GM19463 (cell line): ENCODE measurements at regions not wholly inside any gene's neighbourhood (a gene's known extent, or its start where the extent isn't known, plus 50 kb on each side); places are given as distances from the start of the nearest gene placed in this dataset.
"Not testable (repeated sequence)": the region's sequence is repeated elsewhere in the genome, so short reads cannot be mapped to it uniquely, and the experiment has no call there.

Experiments used
- ATAC-seq: cut with Tn5 transposase; IDR thresholded peaks from one replicate; pipeline ENCODE4 v1.9.1; 2021; ENCODE audit warnings: mild to moderate bottlenecking, moderate library complexity; ENCODE audit not compliant: unreplicated experiment

DNA sequence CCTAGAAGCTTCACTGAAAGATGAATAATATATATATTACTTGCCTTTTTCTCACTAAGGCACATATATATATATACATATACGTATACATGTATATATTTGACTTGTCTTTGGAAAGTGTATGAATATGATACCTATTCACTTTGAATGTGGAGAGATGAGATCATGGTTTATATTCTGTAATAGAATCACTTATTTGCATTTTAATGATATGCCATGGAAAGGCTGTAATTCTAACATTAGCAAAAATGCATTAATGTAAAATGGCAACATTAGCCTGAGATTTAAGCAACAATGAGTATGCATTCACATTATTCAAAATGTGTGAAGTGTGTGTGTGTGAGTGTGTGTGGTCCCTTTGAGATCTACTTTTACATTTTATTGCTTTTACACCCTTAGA lies 54.5 kb upstream of the PRKD1 start:
- no peak for ATAC-seq

DNA sequence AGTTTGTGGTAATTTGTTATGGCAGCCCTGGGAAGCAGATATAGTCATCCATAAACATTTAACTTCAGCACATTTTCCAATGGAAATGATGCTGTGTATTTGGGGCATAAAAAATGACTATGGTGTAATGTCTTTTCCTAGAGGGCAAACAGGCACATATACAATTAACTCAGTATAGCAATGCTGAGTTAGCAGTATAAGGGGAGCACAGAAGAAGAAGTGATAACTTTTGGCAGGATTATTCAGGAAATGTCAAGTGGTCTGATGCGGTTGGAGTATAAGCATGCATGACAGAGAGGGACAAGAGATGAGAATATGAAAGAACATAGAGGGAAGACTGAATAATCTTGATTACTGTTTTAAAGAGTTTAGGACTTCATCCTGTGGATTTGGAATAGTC lies 55.3 kb upstream of the PRKD1 start:
- ATAC-seq, result no peak

- ATAC-seq, result not testable (repeated sequence)
Measured at GRCh38 chr14:29990344-29990857, 62.8 kb upstream of the PRKD1 start.

DNA sequence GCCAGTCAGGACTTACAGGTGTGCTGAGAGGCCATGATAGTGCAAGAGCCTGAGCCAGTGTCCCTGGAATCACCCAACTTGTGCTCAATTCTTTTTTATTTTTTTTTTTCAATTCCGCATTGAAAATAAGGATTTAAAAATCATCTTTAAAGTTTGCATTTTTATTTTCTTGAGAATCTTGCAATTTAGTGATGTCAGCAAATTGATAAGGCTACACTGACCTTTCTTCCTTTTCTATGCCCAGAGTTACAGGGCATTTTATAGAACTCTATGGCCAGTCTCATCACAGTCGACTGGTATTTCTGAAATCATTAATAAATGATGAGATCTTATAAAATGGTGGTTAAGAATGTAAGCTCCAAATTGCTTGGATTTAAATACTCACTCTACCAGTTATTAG lies 63.3 kb upstream of the PRKD1 start:
- no peak for ATAC-seq

- no peak for ATAC-seq
Measured at GRCh38 chr14:29993143-29993542, 65.5 kb upstream of the PRKD1 start.

GRCh38 chr14:29999013-29999539 lies 71.4 kb upstream of the PRKD1 start:
- no peak for ATAC-seq

DNA sequence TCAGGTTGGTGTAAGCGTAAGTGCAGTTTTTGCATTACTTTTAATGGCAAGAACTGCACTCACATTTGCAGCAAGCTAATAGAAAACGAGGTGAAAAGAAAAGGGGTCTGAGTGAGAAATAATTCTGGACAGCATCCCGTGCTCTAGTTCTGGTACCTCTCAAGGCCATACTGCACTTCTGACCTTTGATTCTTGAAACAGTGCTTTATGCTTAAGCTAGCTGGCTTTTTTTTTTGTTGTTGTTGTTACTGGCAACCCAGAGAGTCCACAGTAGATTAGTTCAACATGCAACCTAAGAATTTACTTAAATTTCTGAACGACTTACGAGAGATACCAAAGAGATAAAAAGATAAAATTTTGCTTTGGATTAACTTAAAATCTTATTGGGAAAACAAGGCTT lies 75.2 kb upstream of the PRKD1 start:
- no peak for ATAC-seq

GRCh38 chr14:30005114-30005808 lies 77.6 kb upstream of the PRKD1 start:
- no peak for ATAC-seq

GRCh38 chr14:30006695-30007094 lies 79.0 kb upstream of the PRKD1 start:
- no peak for ATAC-seq

GRCh38 chr14:30015489-30015888 lies 87.8 kb upstream of the PRKD1 start:
- ATAC-seq, result no peak

DNA sequence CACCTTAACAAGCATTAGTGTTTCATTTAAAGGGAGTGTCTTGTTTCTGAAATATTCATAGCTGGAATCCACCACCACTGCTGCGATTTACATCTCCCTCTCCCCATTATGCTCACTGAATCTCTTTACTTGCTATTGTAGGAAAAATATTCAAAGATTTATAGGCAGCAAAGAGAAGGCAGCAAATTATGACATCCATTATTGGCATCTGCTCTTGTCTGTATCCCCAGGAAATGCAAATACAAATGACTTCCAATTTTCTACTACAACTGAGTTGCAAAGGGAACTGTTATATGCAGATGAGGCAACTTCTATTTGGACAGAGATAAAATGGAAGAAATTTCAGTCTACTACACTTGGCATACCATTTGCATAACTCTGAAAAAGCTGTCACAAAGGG lies 88.4 kb upstream of the PRKD1 start:
- ATAC-seq, result no peak

GRCh38 chr14:30017370-30017993 lies 89.8 kb upstream of the PRKD1 start:
- ATAC-seq, result no peak

- ATAC-seq, result no peak
Measured at GRCh38 chr14:30020271-30020670, 92.6 kb upstream of the PRKD1 start.

DNA sequence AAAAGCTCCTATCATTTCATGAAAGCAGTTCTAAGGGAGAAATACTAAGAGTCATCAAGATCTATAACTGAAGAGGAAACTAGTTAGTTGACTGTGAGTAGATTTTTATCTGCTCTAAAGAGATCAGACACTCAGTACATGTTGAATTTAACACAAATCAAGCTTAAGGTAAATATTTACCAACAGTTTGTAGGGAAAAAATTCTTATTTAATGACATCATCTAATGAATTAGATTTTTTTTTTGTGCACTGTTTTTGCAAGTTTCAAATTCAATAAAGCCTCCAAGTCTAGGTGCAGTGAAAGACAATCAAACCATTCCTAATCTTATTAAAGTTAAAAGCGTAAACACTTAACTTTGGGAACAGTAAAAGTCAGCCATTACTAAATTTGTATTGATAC lies 93.0 kb upstream of the PRKD1 start:
- ATAC-seq, result no peak

DNA sequence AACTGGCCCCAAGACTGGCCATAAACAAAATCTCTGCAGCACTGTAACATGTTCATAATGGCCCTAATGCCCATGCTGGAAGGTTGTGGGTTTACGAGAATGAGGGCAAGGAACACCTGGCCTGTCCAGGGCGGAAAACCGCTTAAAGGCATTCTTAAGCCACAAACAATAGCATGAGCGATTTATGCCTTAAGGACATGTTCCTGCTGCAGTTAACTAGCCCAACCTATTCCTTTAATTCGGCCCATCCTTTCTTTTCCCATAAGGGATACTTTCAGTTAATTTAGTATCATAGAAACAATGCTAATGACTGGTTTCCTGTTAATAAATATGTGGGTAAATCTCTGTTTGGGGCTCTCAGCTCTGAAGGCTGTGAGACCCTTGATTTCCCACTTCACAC lies 95.7 kb upstream of the PRKD1 start:
- ATAC-seq, result not testable (repeated sequence)

- no peak for ATAC-seq
Measured at GRCh38 chr14:30034152-30034551, 106.5 kb upstream of the PRKD1 start.

GRCh38 chr14:30035361-30035760 lies 107.7 kb upstream of the PRKD1 start:
- ATAC-seq, result no peak

- no peak for ATAC-seq
Measured at GRCh38 chr14:30045720-30046119, 118.1 kb upstream of the PRKD1 start.

GRCh38 chr14:30053103-30053502 lies 125.5 kb upstream of the PRKD1 start:
- no peak for ATAC-seq

- ATAC-seq, result no peak
Measured at GRCh38 chr14:30054201-30054600, 126.6 kb upstream of the PRKD1 start.

- ATAC-seq, result no peak
Measured at GRCh38 chr14:30058401-30058800, 130.8 kb upstream of the PRKD1 start.

- no peak for ATAC-seq
Measured at GRCh38 chr14:30063746-30064145, 136.1 kb upstream of the PRKD1 start.
